ENCODE measurements at regions not wholly inside any gene's neighbourhood (a gene's known extent, or its start where the extent isn't known, plus 50 kb on each side); places are given as distances from the start of the nearest gene placed in this dataset.

- H3K36me3 ChIP-seq = no peaks in the 10 kb centered on the region
- no peak for DNase-seq (ENCODE audit: low spot score in 2 of 2)
- H3K27ac ChIP-seq = no peak overlapping the region
- TF ChIP-seq POLR2AphosphoS5 (IDR thresholded peaks at IDR 0.05) (no peak), POLR2A (IDR thresholded peaks at IDR 0.05) (no peak), EP300 (IDR thresholded peaks at IDR 0.05) (no peak)
- TF ChIP-seq, protein P1, sequence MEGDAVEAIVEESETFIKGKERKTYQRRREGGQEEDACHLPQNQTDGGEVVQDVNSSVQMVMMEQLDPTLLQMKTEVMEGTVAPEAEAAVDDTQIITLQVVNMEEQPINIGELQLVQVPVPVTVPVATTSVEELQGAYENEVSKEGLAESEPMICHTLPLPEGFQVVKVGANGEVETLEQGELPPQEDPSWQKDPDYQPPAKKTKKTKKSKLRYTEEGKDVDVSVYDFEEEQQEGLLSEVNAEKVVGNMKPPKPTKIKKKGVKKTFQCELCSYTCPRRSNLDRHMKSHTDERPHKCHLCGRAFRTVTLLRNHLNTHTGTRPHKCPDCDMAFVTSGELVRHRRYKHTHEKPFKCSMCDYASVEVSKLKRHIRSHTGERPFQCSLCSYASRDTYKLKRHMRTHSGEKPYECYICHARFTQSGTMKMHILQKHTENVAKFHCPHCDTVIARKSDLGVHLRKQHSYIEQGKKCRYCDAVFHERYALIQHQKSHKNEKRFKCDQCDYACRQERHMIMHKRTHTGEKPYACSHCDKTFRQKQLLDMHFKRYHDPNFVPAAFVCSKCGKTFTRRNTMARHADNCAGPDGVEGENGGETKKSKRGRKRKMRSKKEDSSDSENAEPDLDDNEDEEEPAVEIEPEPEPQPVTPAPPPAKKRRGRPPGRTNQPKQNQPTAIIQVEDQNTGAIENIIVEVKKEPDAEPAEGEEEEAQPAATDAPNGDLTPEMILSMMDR (IDR thresholded peaks at IDR 0.05) = no peak
- no peaks in the 10 kb centered on the region for H3K27me3 ChIP-seq
- WGBS = 77% methylated on average over 3 of the region's 3 CpGs
- H3K4me1 ChIP-seq = no peaks in the 10 kb centered on the region
- H3K4me3 ChIP-seq = no peak overlapping the region
- H3K9me3 ChIP-seq = no peaks in the 10 kb centered on the region
Observed at GRCh38 chr15:95499397-95499796, 831.1 kb upstream of the NR2F2 start.

- Histone ChIP-seq H3K4me1 (no peaks in the 10 kb centered on the region), H3K36me3 (no peaks in the 10 kb centered on the region), H3K27me3 (no peaks in the 10 kb centered on the region), H3K27ac (no peak overlapping the region), H3K4me3 (no peak overlapping the region), H3K9me3 (no peaks in the 10 kb centered on the region)
- no peak for TF ChIP-seq POLR2AphosphoS5 (IDR thresholded peaks at IDR 0.05)
- TF ChIP-seq POLR2A (IDR thresholded peaks at IDR 0.05) = no peak
- TF ChIP-seq EP300 (IDR thresholded peaks at IDR 0.05) = no peak
- TF ChIP-seq, protein P1 (IDR thresholded peaks at IDR 0.05) = no peak
- no peak for DNase-seq (ENCODE audit: low spot score in 2 of 2)
Observed at GRCh38 chr15:95501865-95502264, 828.6 kb upstream of the NR2F2 start.

DNA sequence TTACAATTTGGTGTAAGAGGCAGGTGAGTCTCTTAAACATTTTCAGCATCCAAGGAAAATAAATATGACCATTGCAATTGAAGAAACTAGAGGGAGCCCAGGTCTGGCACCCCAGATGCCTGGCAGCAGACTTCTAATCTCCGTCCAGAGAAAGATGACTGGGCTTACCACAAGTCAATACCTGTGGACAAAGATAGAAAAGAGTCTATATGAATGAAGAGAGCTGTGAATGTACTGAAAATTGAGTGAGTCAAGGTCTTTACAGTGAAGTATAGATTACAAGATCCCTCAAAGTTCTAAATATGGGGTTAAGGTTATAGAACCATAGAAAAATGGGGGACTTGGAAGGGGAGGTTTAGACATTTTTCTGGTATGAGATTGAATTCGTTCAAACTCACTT, 827.4 kb upstream of the NR2F2 start:
- TF ChIP-seq EP300 (IDR thresholded peaks at IDR 0.05) = no peak
- no peak for TF ChIP-seq POLR2A (IDR thresholded peaks at IDR 0.05)
- TF ChIP-seq, protein P1 (IDR thresholded peaks at IDR 0.05) = no peak
- TF ChIP-seq POLR2AphosphoS5 (IDR thresholded peaks at IDR 0.05) = no peak
- Histone ChIP-seq H3K27me3 (no peaks in the 10 kb centered on the region), H3K36me3 (no peaks in the 10 kb centered on the region), H3K4me3 (no peak overlapping the region), H3K9me3 (no peaks in the 10 kb centered on the region), H3K4me1 (no peaks in the 10 kb centered on the region), H3K27ac (no peak overlapping the region)
- WGBS = 76% methylated on average over 2 of the region's 2 CpGs
- DNase-seq (ENCODE audit: low spot score in 2 of 2) = no peak

- 90% methylated on average over 3 of the region's 3 CpGs for WGBS
- no peak overlapping the region for H3K4me3 ChIP-seq
Observed at GRCh38 chr15:95503640-95504225, 826.8 kb upstream of the NR2F2 start.

GRCh38 chr15:95511671-95512070, 818.8 kb upstream of the NR2F2 start:
- no peaks in the 10 kb centered on the region for H3K9me3 ChIP-seq
- TF ChIP-seq, protein P1 (IDR thresholded peaks at IDR 0.05) = no peak
- no peak for TF ChIP-seq EP300 (IDR thresholded peaks at IDR 0.05)
- no peak for TF ChIP-seq POLR2AphosphoS5 (IDR thresholded peaks at IDR 0.05)
- no peak for TF ChIP-seq POLR2A (IDR thresholded peaks at IDR 0.05)
- DNase-seq (ENCODE audit: low spot score in 2 of 2) = no peak
- no peak overlapping the region for H3K27ac ChIP-seq
- H3K4me1 ChIP-seq = no peaks in the 10 kb centered on the region
- no peak overlapping the region for H3K4me3 ChIP-seq
- H3K27me3 ChIP-seq = no peaks in the 10 kb centered on the region
- no peaks in the 10 kb centered on the region for H3K36me3 ChIP-seq

More at GRCh38 chr15:95503640-95504225, 826.8 kb upstream of the NR2F2 start:
- no peak for TF ChIP-seq EP300 (IDR thresholded peaks at IDR 0.05)
- TF ChIP-seq POLR2AphosphoS5 (IDR thresholded peaks at IDR 0.05) = no peak
- TF ChIP-seq POLR2A (IDR thresholded peaks at IDR 0.05) = no peak
- TF ChIP-seq, protein P1 (IDR thresholded peaks at IDR 0.05) = no peak
- Histone ChIP-seq H3K27ac (no peak overlapping the region), H3K4me1 (no peaks in the 10 kb centered on the region), H3K36me3 (no peaks in the 10 kb centered on the region), H3K27me3 (no peaks in the 10 kb centered on the region), H3K9me3 (no peaks in the 10 kb centered on the region)
- no peak for DNase-seq (ENCODE audit: low spot score in 2 of 2)

All from suprapubic skin (tissue), 4 donors.